G401 (cell line): ENCODE measurements at regions not wholly inside any gene's neighbourhood (a gene's known extent, or its start where the extent isn't known, plus 50 kb on each side); places are given as distances from the start of the nearest gene placed in this dataset.

ENCODE experiments used
- DNase-seq: peaks from one replicate; pipeline ENCODE4 v3.0.0-alpha.2; 2015; ENCODE audit warnings: low spot score
- in situ Hi-C: cut with HindIII; loops from 2 replicates; pipeline ENCODE4 v1.10.0; 2016; ENCODE audit warnings: low sequenced_read_pairs, mixed read lengths

GRCh38 chr11:10925149-10925926, 67.5 kb upstream of the ZBED5 start:
- in situ Hi-C loops = no loop called here
- DNase-seq = no peak

- no peak for DNase-seq
- in situ Hi-C loops = no loop called here
These were observed 66.0 kb upstream of the ZBED5 start for GRCh38 chr11:10923882-10924281.

GRCh38 chr11:10922892-10923291, 65.0 kb upstream of the ZBED5 start:
- DNase-seq = no peak
- in situ Hi-C loops = no loop called here

GRCh38 chr11:10920875-10921274, 63.0 kb upstream of the ZBED5 start:
- DNase-seq = no peak
- in situ Hi-C loops = no loop called here

GRCh38 chr11:10920205-10920604, 62.4 kb upstream of the ZBED5 start:
- DNase-seq = no peak
- in situ Hi-C loops = no loop called here

- in situ Hi-C loops = no loop called here
- no peak for DNase-seq
These were observed 60.8 kb upstream of the ZBED5 start for GRCh38 chr11:10918698-10919097.

GRCh38 chr11:10918275-10918674, 60.4 kb upstream of the ZBED5 start:
- in situ Hi-C loops = no loop called here
- no peak for DNase-seq

- DNase-seq = no peak
- in situ Hi-C loops = no loop called here
These were observed 59.9 kb upstream of the ZBED5 start for GRCh38 chr11:10917802-10918201.

- in situ Hi-C loops = no loop called here
- DNase-seq = no peak
These were observed 58.8 kb upstream of the ZBED5 start for GRCh38 chr11:10916665-10917064.

GRCh38 chr11:10914050-10914449, 56.2 kb upstream of the ZBED5 start:
- in situ Hi-C loops = no loop called here

GRCh38 chr11:10913075-10913474, 55.2 kb upstream of the ZBED5 start:
- in situ Hi-C loops = no loop called here
- no peak for DNase-seq

More at GRCh38 chr11:10914050-10914449, 56.2 kb upstream of the ZBED5 start:
- DNase-seq = no peak

- in situ Hi-C loops = no loop called here
- no peak for DNase-seq
These were observed 54.1 kb upstream of the ZBED5 start for GRCh38 chr11:10911907-10912306.

- no peak for DNase-seq
- in situ Hi-C loops = no loop called here
These were observed 51.5 kb upstream of the ZBED5 start for GRCh38 chr11:10909141-10909883.

- DNase-seq = no peak
- in situ Hi-C loops = no loop called here
These were observed 50.5 kb upstream of the ZBED5 start for GRCh38 chr11:10908215-10908951.
